NB4 (cell line): ENCODE measurements at regions not wholly inside any gene's neighbourhood (a gene's known extent, or its start where the extent isn't known, plus 50 kb on each side); places are given as distances from the start of the nearest gene placed in this dataset.

ENCODE experiments used
- CTCF ChIP-seq: IDR thresholded peaks from one replicate; pipeline ENCODE4 v1.5.1; 2012; ENCODE audit warnings: low read depth, low read length
- POLR2A ChIP-seq: IDR thresholded peaks from 2 replicates; pipeline ENCODE4 v1.6.1; 2011; ENCODE audit warnings: mild to moderate bottlenecking; ENCODE audit not compliant: insufficient read length; ENCODE audit errors: extremely low read depth

- TF ChIP-seq CTCF (no peak), POLR2A (no peak)
These were observed 779.8 kb upstream of the NR2F2 start for GRCh38 chr15:95550702-95551101.
